Left colon (tissue), 2 donors: ENCODE measurements at regions not wholly inside any gene's neighbourhood (a gene's known extent, or its start where the extent isn't known, plus 50 kb on each side); places are given as distances from the start of the nearest gene placed in this dataset.

Source experiments
- ATAC-seq: fragments of 200-7000 bp; cut with Tn5 transposase; one replicate; pipeline ENCODE4 v1.9.1; 2020; ENCODE audit warnings: mild to moderate bottlenecking, moderate library complexity
- DNase-seq, 2 donors: peaks; one replicate each; pipeline ENCODE4 v3.0.0-alpha.2; 2020
- intact Hi-C, 2 donors: fragments of 100-400 bp; cut with DNase I in 1 of 2; cut with micrococcal nuclease in 1 of 2; formaldehyde crosslinking; loops; one replicate each; pipeline versions ENCODE4 v1.11.2 to v1.14.0; 2022; cut with DNase I, micrococcal nuclease
- donor health status: DM: no; HTN: no; CAD: no.
- donor health status: DM: yes; HTN: yes; CAD: no.

- DNase-seq = no peak
- ATAC-seq = no peak
- intact Hi-C loops = no loop called here
Measured at GRCh38 chr12:94704452-94705306, 54.3 kb upstream of the TMCC3 start.

GRCh38 chr12:94702696-94703095, 52.3 kb upstream of the TMCC3 start:
- intact Hi-C loops = no loop called here
- ATAC-seq = no peak
- DNase-seq = no peak

- intact Hi-C loops = no loop called here
- ATAC-seq (no peak), DNase-seq (no peak)
Measured at GRCh38 chr12:94701711-94702110, 51.4 kb upstream of the TMCC3 start.

GRCh38 chr12:94700662-94701061, 50.3 kb upstream of the TMCC3 start:
- DNase-seq (no peak), ATAC-seq (no peak)

More at GRCh38 chr12:94700662-94701061, 50.3 kb upstream of the TMCC3 start:
- intact Hi-C loops = no loop called here
